Neural progenitor cell (in vitro differentiated cells): ENCODE measurements at regions not wholly inside any gene's neighbourhood (a gene's known extent, or its start where the extent isn't known, plus 50 kb on each side); places are given as distances from the start of the nearest gene placed in this dataset.

ENCODE experiments used
- DNase-seq: peaks from one replicate; pipeline ENCODE4 v3.0.0-alpha.2; 2016; ENCODE audit warnings: low spot score
- H2AFZ ChIP-seq: fragments of 200-600 bp; sonication (generic); replicated peaks from 2 replicates; pipeline ENCODE4 v1.6.1; 2016; ENCODE audit warnings: antibody characterized with exemption
- H3F3A ChIP-seq: fragments of 200-600 bp; sonication (generic); 2 replicates; pipeline ENCODE4 v1.6.1; 2016; ENCODE audit warnings: antibody characterized with exemption, low read depth
- H3K27ac ChIP-seq: fragments of 200-600 bp; sonication (generic); 2 replicates; pipeline ENCODE4 v1.5.1; 2016; ENCODE audit warnings: mild to moderate bottlenecking
- H3K27me3 ChIP-seq: fragments of 200-600 bp; sonication (generic); 2 replicates; pipeline ENCODE4 v1.6.1; 2016; ENCODE audit warnings: mild to moderate bottlenecking, moderate library complexity
- H3K36me3 ChIP-seq: fragments of 200-600 bp; sonication (generic); 2 replicates; pipeline ENCODE4 v1.5.1; 2016
- H3K4me1 ChIP-seq: fragments of 200-600 bp; sonication (generic); 2 replicates; pipeline ENCODE4 v1.6.1; 2016; ENCODE audit warnings: mixed run types
- H3K4me2 ChIP-seq: fragments of 200-600 bp; sonication (generic); 2 replicates; pipeline ENCODE4 v1.6.1; 2016
- H3K4me3 ChIP-seq: fragments of 200-600 bp; sonication (generic); 2 replicates; pipeline ENCODE4 v1.5.1; 2016
- H3K79me2 ChIP-seq: fragments of 200-600 bp; sonication (generic); 2 replicates; pipeline ENCODE4 v1.6.1; 2016; ENCODE audit warnings: low read depth
- H3K9ac ChIP-seq: fragments of 200-600 bp; sonication (generic); 2 replicates; pipeline ENCODE4 v1.6.1; 2016
- H3K9me3 ChIP-seq: fragments of 200-600 bp; sonication (generic); 2 replicates; pipeline ENCODE4 v1.5.1; 2016; ENCODE audit warnings: low read depth
- H4K20me1 ChIP-seq: fragments of 200-600 bp; sonication (generic); 2 replicates; pipeline ENCODE4 v1.6.1; 2016; ENCODE audit warnings: low read depth
- H3K27ac Mint-ChIP-seq: 3 replicates; pipeline ENCODE4 v1.8.0; 2021; ENCODE audit warnings: mixed read lengths
- H3K27me3 Mint-ChIP-seq: 2 replicates; pipeline ENCODE4 v1.8.0; 2022; ENCODE audit warnings: low read depth, mild to moderate bottlenecking, inconsistent platforms, moderate library complexity, mixed read lengths; ENCODE audit not compliant: insufficient read depth
- H3K36me3 Mint-ChIP-seq: 3 replicates; pipeline ENCODE4 v1.8.0; 2021; ENCODE audit warnings: mixed read lengths
- H3K4me1 Mint-ChIP-seq: 3 replicates; pipeline ENCODE4 v1.8.0; 2021; ENCODE audit warnings: mixed read lengths
- H3K4me3 Mint-ChIP-seq: 3 replicates; pipeline ENCODE4 v1.8.0; 2021; ENCODE audit warnings: mild to moderate bottlenecking, moderate library complexity, mixed read lengths
- H3K9me3 Mint-ChIP-seq: 3 replicates; pipeline ENCODE4 v1.8.0; 2020; ENCODE audit warnings: mixed read lengths
- CTCF ChIP-seq: fragments of 200-600 bp; sonication (generic); IDR thresholded peaks from 2 replicates; pipeline ENCODE4 v1.5.1; 2017; ENCODE audit warnings: antibody characterized with exemption, mild to moderate bottlenecking
- EZH2 ChIP-seq: fragments of 200-600 bp; sonication (generic); IDR thresholded peaks from 2 replicates; pipeline ENCODE4 v1.6.1; 2017; ENCODE audit warnings: antibody characterized with exemption, mild to moderate bottlenecking, moderate library complexity
- EZH2phosphoT487 ChIP-seq: fragments of 200-600 bp; sonication (generic); IDR thresholded peaks from 2 replicates; pipeline ENCODE4 v1.6.1; 2017; ENCODE audit warnings: antibody characterized with exemption

GRCh38 chr6:168160506-168161370 is 81.7 kb upstream of the FRMD1 start:
- DNase-seq, result no peak
- no peaks in the 10 kb centered on the region for H3K9me3 Mint-ChIP-seq
- TF ChIP-seq EZH2phosphoT487, result no peak
- no peak for TF ChIP-seq CTCF
- no peak for TF ChIP-seq EZH2
- H3K4me1 Mint-ChIP-seq, result peaks cover 60% of the 10 kb centered on the region
- Histone ChIP-seq H3K4me1 (peaks cover 32% of the 10 kb centered on the region), H2AFZ (no peak overlapping the region), H3K36me3 (no peaks in the 10 kb centered on the region), H3K27ac (no peak overlapping the region), H3K9ac (no peak overlapping the region), H4K20me1 (no peaks in the 10 kb centered on the region), H3K9me3 (no peaks in the 10 kb centered on the region), H3K79me2 (no peaks in the 10 kb centered on the region), H3F3A (peaks cover 4% of the 10 kb centered on the region), H3K27me3 (peaks cover 3% of the 10 kb centered on the region), H3K4me3 (no peak overlapping the region), H3K4me2 (no peak overlapping the region)
- H3K36me3 Mint-ChIP-seq, result no peaks in the 10 kb centered on the region
- no peak overlapping the region for H3K27ac Mint-ChIP-seq
- no peak overlapping the region for H3K4me3 Mint-ChIP-seq
- peaks cover 22% of the 10 kb centered on the region for H3K27me3 Mint-ChIP-seq

- Histone ChIP-seq H3K27ac (no peak overlapping the region), H3K4me3 (no peak overlapping the region), H2AFZ (no peak overlapping the region), H3F3A (peaks cover 4% of the 10 kb centered on the region), H3K79me2 (no peaks in the 10 kb centered on the region), H3K36me3 (no peaks in the 10 kb centered on the region), H3K27me3 (peaks cover 3% of the 10 kb centered on the region), H3K9ac (no peak overlapping the region), H3K4me1 (peaks cover 32% of the 10 kb centered on the region), H4K20me1 (no peaks in the 10 kb centered on the region), H3K4me2 (no peak overlapping the region), H3K9me3 (no peaks in the 10 kb centered on the region)
- Mint-ChIP-seq H3K4me3 (no peak overlapping the region), H3K27ac (no peak overlapping the region), H3K27me3 (peaks cover 24% of the 10 kb centered on the region), H3K9me3 (no peaks in the 10 kb centered on the region), H3K36me3 (no peaks in the 10 kb centered on the region), H3K4me1 (peaks cover 71% of the 10 kb centered on the region)
- no peak for DNase-seq
- TF ChIP-seq EZH2phosphoT487 (no peak), EZH2 (no peak)
These were observed 80.5 kb upstream of the FRMD1 start for GRCh38 chr6:168159506-168159905.

GRCh38 chr6:168158980-168159349 is 80.0 kb upstream of the FRMD1 start:
- Histone ChIP-seq H3K79me2 (no peaks in the 10 kb centered on the region), H3K9ac (no peak overlapping the region), H4K20me1 (no peaks in the 10 kb centered on the region), H3F3A (peaks cover 4% of the 10 kb centered on the region), H3K36me3 (no peaks in the 10 kb centered on the region), H3K4me3 (no peak overlapping the region), H3K27me3 (peaks cover 3% of the 10 kb centered on the region), H3K9me3 (no peaks in the 10 kb centered on the region), H2AFZ (no peak overlapping the region), H3K4me1 (peaks cover 29% of the 10 kb centered on the region), H3K4me2 (no peak overlapping the region), H3K27ac (no peak overlapping the region)
- Mint-ChIP-seq H3K36me3 (no peaks in the 10 kb centered on the region), H3K4me3 (peak overlapping the region; percentile 30), H3K27ac (no peak overlapping the region), H3K9me3 (no peaks in the 10 kb centered on the region), H3K27me3 (peaks cover 26% of the 10 kb centered on the region), H3K4me1 (peaks cover 75% of the 10 kb centered on the region)
- no peak for TF ChIP-seq CTCF
- TF ChIP-seq EZH2phosphoT487, result no peak
- TF ChIP-seq EZH2, result no peak
- no peak for DNase-seq
